Uterus (tissue), 2 donors: ENCODE measurements at regions not wholly inside any gene's neighbourhood (a gene's known extent, or its start where the extent isn't known, plus 50 kb on each side); places are given as distances from the start of the nearest gene placed in this dataset.

Source experiments
- POLR2A ChIP-seq, 2 donors: fragments of 450-650 bp; IDR thresholded peaks; one replicate each; pipeline ENCODE4 v1.6.1; 2016; ENCODE audit warnings: antibody characterized with exemption in 2 of 2, mild to moderate bottlenecking in 1 of 2, moderate library complexity in 1 of 2
- TF ChIP-seq, protein P1 (sequence below), 4 experiments: fragments of 200-600 bp in 2 of 4; fragments of 450-650 bp in 2 of 4; sonication (generic) in 2 of 4; IDR thresholded peaks; one replicate each; pipeline ENCODE4 v1.5.1; 2016 to 2019; ENCODE audit warnings: antibody characterized with exemption in 4 of 4, mild to moderate bottlenecking in 2 of 4, moderate library complexity in 1 of 4

DNA sequence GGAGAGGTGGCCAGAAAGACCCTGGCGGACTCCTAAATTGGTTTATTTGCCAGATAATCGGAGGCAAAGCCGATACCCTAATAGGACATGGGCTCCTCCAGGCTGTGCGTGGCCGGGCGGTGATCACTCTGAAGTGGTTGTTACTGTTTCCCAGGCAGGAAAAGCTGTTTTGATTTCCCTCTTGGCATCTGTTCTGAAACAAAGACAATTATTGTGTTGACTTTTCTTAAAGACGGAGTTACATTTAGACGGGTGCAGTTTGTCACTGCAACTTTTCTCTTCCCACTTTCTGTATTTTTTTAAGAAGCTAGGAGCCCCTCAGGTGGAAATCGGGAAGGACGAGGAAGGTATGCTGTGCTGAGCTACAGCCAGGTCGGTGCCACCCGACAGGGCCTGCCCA is 1288.4 kb downstream of the BRD1 start:
- TF ChIP-seq POLR2A (IDR thresholded peaks at IDR 0.05) = no peak
- TF ChIP-seq, protein P1, sequence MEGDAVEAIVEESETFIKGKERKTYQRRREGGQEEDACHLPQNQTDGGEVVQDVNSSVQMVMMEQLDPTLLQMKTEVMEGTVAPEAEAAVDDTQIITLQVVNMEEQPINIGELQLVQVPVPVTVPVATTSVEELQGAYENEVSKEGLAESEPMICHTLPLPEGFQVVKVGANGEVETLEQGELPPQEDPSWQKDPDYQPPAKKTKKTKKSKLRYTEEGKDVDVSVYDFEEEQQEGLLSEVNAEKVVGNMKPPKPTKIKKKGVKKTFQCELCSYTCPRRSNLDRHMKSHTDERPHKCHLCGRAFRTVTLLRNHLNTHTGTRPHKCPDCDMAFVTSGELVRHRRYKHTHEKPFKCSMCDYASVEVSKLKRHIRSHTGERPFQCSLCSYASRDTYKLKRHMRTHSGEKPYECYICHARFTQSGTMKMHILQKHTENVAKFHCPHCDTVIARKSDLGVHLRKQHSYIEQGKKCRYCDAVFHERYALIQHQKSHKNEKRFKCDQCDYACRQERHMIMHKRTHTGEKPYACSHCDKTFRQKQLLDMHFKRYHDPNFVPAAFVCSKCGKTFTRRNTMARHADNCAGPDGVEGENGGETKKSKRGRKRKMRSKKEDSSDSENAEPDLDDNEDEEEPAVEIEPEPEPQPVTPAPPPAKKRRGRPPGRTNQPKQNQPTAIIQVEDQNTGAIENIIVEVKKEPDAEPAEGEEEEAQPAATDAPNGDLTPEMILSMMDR (IDR thresholded peaks at IDR 0.05) = no peak
